K562 (cell line): ENCODE measurements at regions not wholly inside any gene's neighbourhood (a gene's known extent, or its start where the extent isn't known, plus 50 kb on each side); places are given as distances from the start of the nearest gene placed in this dataset.

Experiments
- ATAC-seq: fragments of 200-7000 bp; cut with Tn5 transposase; 3 replicates; pipeline ENCODE4 v1.9.1; 2020; ENCODE audit warnings: moderate library complexity
- BruUV-seq: library from RNA; stranded (reverse); fragments of 400-500 nt; replicated peaks from 2 replicates; lab custom pipeline; 2021; lab: Mats Ljungman, UMichigan
- CTCF ChIA-PET: fragments of 300-600 bp; formaldehyde crosslinking; extraction: SDS; loops from one replicate; lab custom pipeline; 2021; ENCODE audit warnings: low intra/inter-chr PET ratio; lab: Yijun Ruan, JAX
- POLR2A ChIA-PET: fragments of 300-600, 350-650 bp; sonication (Branson Sonifier 250); formaldehyde crosslinking; extraction: SDS; loops from one replicate; lab custom pipeline; 2021; ENCODE audit warnings: antibody characterized with exemption, inconsistent platforms; lab: Yijun Ruan, JAX
- DNase-seq, 4 experiments: peaks; one replicate each; pipeline versions ENCODE4 v3.0.0 to v3.0.0-alpha.2; 2011 to 2018; ENCODE audit warnings: low spot score in 3 of 4, mixed read lengths in 3 of 4; ENCODE audit errors: extremely low read depth in 1 of 4
- FAIRE-seq: peaks from 2 replicates; lab custom pipeline; 2011; peaks lifted over from hg19 to GRCh38; lab: Jason Lieb, UNC
- H2AFZ ChIP-seq: 2 replicates; pipeline ENCODE4 v1.6.0; 2011; ENCODE audit warnings: low read depth, low read length, control low read depth, inconsistent platforms
- H3K27ac ChIP-seq: fragments of 200-600 bp; 3 replicates; pipeline ENCODE4 v1.8.0; 2011; ENCODE audit warnings: low read depth, mild to moderate bottlenecking, control low read depth, inconsistent platforms, low read length, moderate library complexity, mixed read lengths; ENCODE audit errors: extremely low read depth
- H3K27me3 ChIP-seq, 2 experiments: fragments of 300-600 bp in 1 of 2; 2 replicates in 1 of 2; 3 replicates in 1 of 2; pipeline versions ENCODE4 v1.6.0 to v1.8.0; 2011; ENCODE audit warnings: inconsistent platforms in 2 of 2, low read length in 2 of 2, mild to moderate bottlenecking in 1 of 2, mixed read lengths in 1 of 2, moderate library complexity in 1 of 2; ENCODE audit not compliant: control insufficient read depth in 2 of 2, insufficient read depth in 2 of 2
- H3K36me3 ChIP-seq: fragments of 300-600 bp; 3 replicates; pipeline ENCODE4 v1.8.0; 2011; ENCODE audit warnings: mild to moderate bottlenecking, low read length, inconsistent platforms; ENCODE audit not compliant: control insufficient read depth, insufficient read depth
- H3K4me1 ChIP-seq, 2 experiments: fragments of 200-600 bp in 1 of 2; replicated peaks in 1 of 2; 2 replicates in 1 of 2; 3 replicates in 1 of 2; pipeline versions ENCODE4 v1.5.1 to v1.8.0; 2011; ENCODE audit warnings: inconsistent platforms in 2 of 2, low read length in 2 of 2, mild to moderate bottlenecking in 1 of 2, mixed read lengths in 1 of 2, moderate library complexity in 1 of 2; ENCODE audit not compliant: control insufficient read depth in 2 of 2, insufficient read depth in 2 of 2
- H3K4me2 ChIP-seq: 2 replicates; pipeline ENCODE4 v1.6.1; 2011; ENCODE audit warnings: low read length, control low read depth, inconsistent platforms, mixed read lengths; ENCODE audit not compliant: insufficient read depth
- H3K4me3 ChIP-seq: fragments of 200-600 bp; sonication (generic), shearing (Covaris generic); 2 replicates; pipeline ENCODE4 v1.5.1; 2016; ENCODE audit warnings: control low read depth, inconsistent platforms
- H3K79me2 ChIP-seq: fragments of 200-600 bp; 3 replicates; pipeline ENCODE4 v1.8.0; 2011; ENCODE audit warnings: low read length, inconsistent platforms; ENCODE audit not compliant: control insufficient read depth, insufficient read depth
- H3K9ac ChIP-seq, 2 experiments: 2 replicates each; pipeline versions ENCODE4 v1.6.0 to v1.6.1; 2011; ENCODE audit warnings: low read depth in 2 of 2, low read length in 2 of 2, control low read depth in 1 of 2, inconsistent platforms in 1 of 2, mild to moderate bottlenecking in 1 of 2, mixed read lengths in 1 of 2; ENCODE audit not compliant: insufficient read depth in 1 of 2
- H3K9me1 ChIP-seq: one replicate; pipeline ENCODE4 v1.6.0; 2011; ENCODE audit warnings: inconsistent platforms, mild to moderate bottlenecking, low read length, moderate library complexity; ENCODE audit not compliant: control insufficient read depth, insufficient read depth
- H3K9me3 ChIP-seq: replicated peaks from 2 replicates; pipeline ENCODE4 v1.5.1; 2011; ENCODE audit warnings: low read depth, low read length, inconsistent platforms; ENCODE audit not compliant: control insufficient read depth, insufficient read depth
- H4K20me1 ChIP-seq: replicated peaks from 2 replicates; pipeline ENCODE4 v1.6.1; 2011; ENCODE audit warnings: low read length, inconsistent platforms, mixed read lengths; ENCODE audit not compliant: control insufficient read depth, insufficient read depth
- ATF1 ChIP-seq, 2 experiments: fragments of 450-650 bp in 1 of 2; IDR thresholded peaks; 2 replicates each; pipeline ENCODE4 v1.6.1; 2016; ENCODE audit warnings: missing compliant biosample characterization in 1 of 2, missing genetic modification characterization in 1 of 2
- BDP1 ChIP-seq: IDR thresholded peaks from 3 replicates; pipeline ENCODE4 v1.6.1; 2011; ENCODE audit not compliant: insufficient read length, insufficient read depth
- BRF1 ChIP-seq: IDR thresholded peaks from 3 replicates; pipeline ENCODE4 v1.6.1; 2011; ENCODE audit warnings: borderline replicate concordance, mild to moderate bottlenecking; ENCODE audit not compliant: insufficient read length; ENCODE audit errors: extremely low read depth
- DPF2 ChIP-seq: fragments of 450-650 bp; IDR thresholded peaks from 2 replicates; pipeline ENCODE4 v1.6.1; 2016
- GTF2E2 ChIP-seq: fragments of 200-800 bp; sonication (Bioruptor generic); IDR thresholded peaks from 2 replicates; pipeline ENCODE4 v1.6.1; 2016; ENCODE audit warnings: missing genetic modification characterization, missing compliant biosample characterization
- HNRNPK ChIP-seq: fragments of 200-400 bp; formaldehyde crosslinking; IDR thresholded peaks from one replicate; pipeline ENCODE4 v1.6.1; 2018; ENCODE audit warnings: mild to moderate bottlenecking, low read depth, low read length; ENCODE audit not compliant: poor library complexity, severe bottlenecking
- KLF13 ChIP-seq: fragments of 450-650 bp; IDR thresholded peaks from 2 replicates; pipeline ENCODE4 v1.6.1; 2016; ENCODE audit warnings: missing genetic modification characterization, low read depth, mild to moderate bottlenecking, missing compliant biosample characterization, moderate library complexity, borderline replicate concordance
- MAFK ChIP-seq: IDR thresholded peaks from 2 replicates; pipeline ENCODE4 v1.6.1; 2011; ENCODE audit warnings: low read length, improper control_type of control experiment
- MCM3 ChIP-seq: fragments of 450-650 bp; IDR thresholded peaks from 2 replicates; pipeline ENCODE4 v1.6.1; 2016
- MCM5 ChIP-seq: fragments of 450-650 bp; IDR thresholded peaks from 2 replicates; pipeline ENCODE4 v1.6.1; 2016; ENCODE audit warnings: low read depth
- MEIS2 ChIP-seq: fragments of 450-650 bp; IDR thresholded peaks from 2 replicates; pipeline ENCODE4 v1.6.1; 2014; ENCODE audit warnings: mild to moderate bottlenecking; ENCODE audit not compliant: partially characterized antibody
- RBM17 ChIP-seq: fragments of 200-400 bp; formaldehyde crosslinking; IDR thresholded peaks from 2 replicates; pipeline ENCODE4 v1.6.1; 2017; ENCODE audit warnings: low read depth, mild to moderate bottlenecking, low read length, borderline replicate concordance
- SRF ChIP-seq, 2 experiments: fragments of 250-450, 450-650 bp in 1 of 2; sonication (Bioruptor Pico) in 1 of 2; sonication (generic) in 1 of 2; formaldehyde crosslinking; IDR thresholded peaks; 2 replicates each; pipeline versions ENCODE4 v1.5.0 to v1.5.1; 2020 to 2022; ENCODE audit warnings: mild to moderate bottlenecking in 1 of 2, missing genetic modification reagents in 1 of 2
- WHSC1 ChIP-seq: IDR thresholded peaks from one replicate; pipeline ENCODE4 v1.6.1; 2012; ENCODE audit warnings: low read length, control low read depth, inconsistent platforms
- ZNF408 ChIP-seq: fragments of 250-450 bp; sonication (Bioruptor Pico); IDR thresholded peaks from 2 replicates; pipeline ENCODE4 v1.4.0; 2020; ENCODE audit warnings: low read depth, mild to moderate bottlenecking, moderate library complexity
- ZNF436 ChIP-seq: fragments of 250-450, 450-650 bp; sonication (Bioruptor Pico); formaldehyde crosslinking; IDR thresholded peaks from 2 replicates; pipeline ENCODE4 v1.7.0; 2020; ENCODE audit warnings: mild to moderate bottlenecking
- ZNF75A ChIP-seq: fragments of 450-650 bp; formaldehyde crosslinking; IDR thresholded peaks from 2 replicates; pipeline ENCODE4 v1.4.0; 2020; ENCODE audit warnings: mild to moderate bottlenecking
- WGBS: fragments of 100-300 bp; shearing (Covaris generic); methylation state at CpG from one replicate; pipeline ENCODE4 v1.1.6; 2016; ENCODE audit warnings: low coverage, mixed read lengths; ENCODE audit not compliant: insufficient coverage; ENCODE audit errors: missing lambda C conversion rate; 5-methylcytosine and 5-hydroxymethylcytosine counted together
- in situ Hi-C: fragments of 300-500 bp; cut with MboI; formaldehyde crosslinking; loops from 4 replicates; pipeline ENCODE4 v1.15.0; 2018; ENCODE audit warnings: inconsistent platforms, mixed read lengths
- intact Hi-C: fragments of 100-400 bp; cut with micrococcal nuclease; formaldehyde crosslinking; loops from 2 replicates; pipeline ENCODE4 v1.14.2; 2022
- TF ChIP-seq, protein P1 (sequence below), 2 experiments: fragments of 450-650 bp; IDR thresholded peaks; 2 replicates each; pipeline ENCODE4 v1.6.1; 2016
- TF ChIP-seq, protein P2 (sequence below): sonication (generic); formaldehyde crosslinking; IDR thresholded peaks from 2 replicates; pipeline ENCODE4 v1.8.0; 2022; ENCODE audit warnings: mild to moderate bottlenecking, missing genetic modification reagents

DNA sequence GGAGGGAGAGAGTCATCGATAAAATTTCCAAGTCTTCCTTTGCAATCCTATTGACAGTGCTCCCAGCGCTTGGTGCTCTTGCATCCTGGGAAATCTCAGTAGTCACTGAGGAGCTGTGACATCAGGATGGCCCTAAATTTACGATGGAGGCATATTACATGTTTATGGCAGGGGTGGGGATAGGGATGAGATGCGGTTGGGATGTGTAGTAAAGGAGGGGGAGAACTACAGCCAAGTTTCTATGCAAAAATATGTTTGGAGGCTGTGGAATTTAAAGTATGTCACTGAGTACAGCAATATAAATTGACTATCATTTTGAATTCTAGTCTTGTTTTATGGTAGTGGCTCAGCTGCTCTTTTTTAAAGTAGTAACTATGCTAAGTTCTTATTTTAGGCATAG is 544.9 kb downstream of the PKHD1 start:
- 2% methylated on average over 4 of the region's 4 CpGs for WGBS
- intact Hi-C loops = loop anchor here (5.0 kb wide), 1 partner anchor 725 kb away; the partner anchor contains the start of gene TFAP2B
- Histone ChIP-seq H3K9me3 (no peaks in the 10 kb centered on the region), H3K4me1 (no peaks in the 10 kb centered on the region), H3K79me2 (no peaks in the 10 kb centered on the region), H3K27ac (no peak overlapping the region), H3K4me3 (no peak overlapping the region), H3K4me2 (no peak overlapping the region), H2AFZ (no peak overlapping the region), H3K27me3 (no peaks in the 10 kb centered on the region), H3K9me1 (no peaks in the 10 kb centered on the region), H3K9ac (no peak overlapping the region), H4K20me1 (no peaks in the 10 kb centered on the region), H3K36me3 (no peaks in the 10 kb centered on the region)
- FAIRE-seq = no peak
- ChIA-PET CTCF (interaction anchor here (2.4 kb wide), 1 partner anchor 726 kb away, joined by 9 read pairs; no protein-coding TSS in a partner anchor), POLR2A (no interaction called here)
- no peak for ATAC-seq
- TF ChIP-seq ATF1 (CRISPR knock-in tag; IDR thresholded peaks at IDR 0.05) = no peak
- no peak for TF ChIP-seq ATF1 (tag; IDR thresholded peaks at IDR 0.05)
- no peak for TF ChIP-seq DPF2
- TF ChIP-seq, protein P1, sequence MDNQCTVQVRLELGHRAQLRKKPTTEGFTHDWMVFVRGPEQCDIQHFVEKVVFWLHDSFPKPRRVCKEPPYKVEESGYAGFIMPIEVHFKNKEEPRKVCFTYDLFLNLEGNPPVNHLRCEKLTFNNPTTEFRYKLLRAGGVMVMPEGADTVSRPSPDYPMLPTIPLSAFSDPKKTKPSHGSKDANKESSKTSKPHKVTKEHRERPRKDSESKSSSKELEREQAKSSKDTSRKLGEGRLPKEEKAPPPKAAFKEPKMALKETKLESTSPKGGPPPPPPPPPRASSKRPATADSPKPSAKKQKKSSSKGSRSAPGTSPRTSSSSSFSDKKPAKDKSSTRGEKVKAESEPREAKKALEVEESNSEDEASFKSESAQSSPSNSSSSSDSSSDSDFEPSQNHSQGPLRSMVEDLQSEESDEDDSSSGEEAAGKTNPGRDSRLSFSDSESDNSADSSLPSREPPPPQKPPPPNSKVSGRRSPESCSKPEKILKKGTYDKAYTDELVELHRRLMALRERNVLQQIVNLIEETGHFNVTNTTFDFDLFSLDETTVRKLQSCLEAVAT (IDR thresholded peaks at IDR 0.05) = no peak
- no peak for TF ChIP-seq KLF13
- no peak for TF ChIP-seq HNRNPK
- TF ChIP-seq MAFK = no peak
- no peak for TF ChIP-seq ZNF436 (CRISPR knock-in tag)
- no peak for TF ChIP-seq BRF1
- TF ChIP-seq MCM5 = no peak
- TF ChIP-seq WHSC1 = no peak
- no peak for TF ChIP-seq BDP1
- no peak for TF ChIP-seq SRF (CRISPR knock-in tag; IDR thresholded peaks at IDR 0.05)
- no peak for TF ChIP-seq ZNF75A (CRISPR knock-in tag)
- TF ChIP-seq MEIS2 = no peak
- no peak for TF ChIP-seq GTF2E2
- no peak for TF ChIP-seq ZNF408
- TF ChIP-seq, protein P2, sequence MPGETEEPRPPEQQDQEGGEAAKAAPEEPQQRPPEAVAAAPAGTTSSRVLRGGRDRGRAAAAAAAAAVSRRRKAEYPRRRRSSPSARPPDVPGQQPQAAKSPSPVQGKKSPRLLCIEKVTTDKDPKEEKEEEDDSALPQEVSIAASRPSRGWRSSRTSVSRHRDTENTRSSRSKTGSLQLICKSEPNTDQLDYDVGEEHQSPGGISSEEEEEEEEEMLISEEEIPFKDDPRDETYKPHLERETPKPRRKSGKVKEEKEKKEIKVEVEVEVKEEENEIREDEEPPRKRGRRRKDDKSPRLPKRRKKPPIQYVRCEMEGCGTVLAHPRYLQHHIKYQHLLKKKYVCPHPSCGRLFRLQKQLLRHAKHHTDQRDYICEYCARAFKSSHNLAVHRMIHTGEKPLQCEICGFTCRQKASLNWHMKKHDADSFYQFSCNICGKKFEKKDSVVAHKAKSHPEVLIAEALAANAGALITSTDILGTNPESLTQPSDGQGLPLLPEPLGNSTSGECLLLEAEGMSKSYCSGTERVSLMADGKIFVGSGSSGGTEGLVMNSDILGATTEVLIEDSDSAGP (CRISPR knock-in tag) = no peak
- TF ChIP-seq MCM3 = no peak
- TF ChIP-seq RBM17 = no peak
- DNase-seq = no peak
- BruUV-seq = no TSS peak
- in situ Hi-C loops = loop anchor here (25.0 kb wide), 1 partner anchor 730 kb away; the partner anchor contains the start of gene TFAP2B
